Loucy (cell line): ENCODE measurements at regions not wholly inside any gene's neighbourhood (a gene's known extent, or its start where the extent isn't known, plus 50 kb on each side); places are given as distances from the start of the nearest gene placed in this dataset.

Source experiments
- CTCF ChIP-seq: fragments of 200-600 bp; sonication (generic); conservative IDR thresholded peaks from 2 replicates; pipeline ENCODE4 v1.5.1; 2014; ENCODE audit warnings: mild to moderate bottlenecking, antibody characterized with exemption, low read length
- EZH2phosphoT487 ChIP-seq: fragments of 200-600 bp; IDR thresholded peaks from 2 replicates; pipeline ENCODE4 v1.6.1; 2018; ENCODE audit warnings: antibody characterized with exemption, mild to moderate bottlenecking, moderate library complexity, borderline replicate concordance

GRCh38 chr16:59658572-59658971, 924.5 kb upstream of the GOT2 start:
- no peak for TF ChIP-seq CTCF
- no peak for TF ChIP-seq EZH2phosphoT487
